HepG2 (cell line): ENCODE measurements at regions not wholly inside any gene's neighbourhood (a gene's known extent, or its start where the extent isn't known, plus 50 kb on each side); places are given as distances from the start of the nearest gene placed in this dataset.

ENCODE experiments used
- DPF2 ChIP-seq: sonication (generic); formaldehyde crosslinking; IDR thresholded peaks from 2 replicates; pipeline ENCODE4 v1.4.0; 2020; ENCODE audit warnings: mild to moderate bottlenecking, low read depth, missing genetic modification reagents, borderline replicate concordance
- FOXK1 ChIP-seq: sonication (generic); formaldehyde crosslinking; IDR thresholded peaks from 2 replicates; pipeline ENCODE4 v1.4.0; 2020; ENCODE audit warnings: low read depth, missing genetic modification reagents, borderline replicate concordance
- GABPA ChIP-seq, 2 experiments: IDR thresholded peaks; 2 replicates each; pipeline ENCODE4 v1.6.1; 2011 to 2016; ENCODE audit warnings: low read depth in 2 of 2, low read length in 1 of 2, missing biosample characterization in 1 of 2, missing genetic modification characterization in 1 of 2
- GTF2F1 ChIP-seq: fragments of 150-350 bp; IDR thresholded peaks from 2 replicates; pipeline ENCODE4 v1.6.1; 2014; ENCODE audit warnings: low read length
- RFX5 ChIP-seq: IDR thresholded peaks from 2 replicates; pipeline ENCODE4 v1.6.1; 2011; ENCODE audit warnings: low read depth, low read length, improper control_type of control experiment
- SAP130 ChIP-seq: IDR thresholded peaks from 2 replicates; pipeline ENCODE4 v1.6.1; 2016; ENCODE audit warnings: low read depth
- SRY ChIP-seq: sonication (generic); formaldehyde crosslinking; IDR thresholded peaks from 2 replicates; pipeline ENCODE4 v1.8.0; 2022; ENCODE audit warnings: mild to moderate bottlenecking, missing genetic modification reagents
- ZBTB1 ChIP-seq: sonication (generic); formaldehyde crosslinking; IDR thresholded peaks from 2 replicates; pipeline ENCODE4 v1.4.0; 2020; ENCODE audit warnings: missing genetic modification reagents, borderline replicate concordance
- ZFP41 ChIP-seq: sonication (generic); formaldehyde crosslinking; IDR thresholded peaks from 2 replicates; pipeline ENCODE4 v1.4.0; 2020; ENCODE audit warnings: mild to moderate bottlenecking, missing genetic modification reagents, borderline replicate concordance
- ZNF75D ChIP-seq: sonication (generic); formaldehyde crosslinking; IDR thresholded peaks from 2 replicates; pipeline ENCODE4 v1.8.1; 2023; ENCODE audit warnings: missing genetic modification reagents, mild to moderate bottlenecking, borderline replicate concordance
- TF ChIP-seq, protein P1 (sequence below): sonication (generic); formaldehyde crosslinking; IDR thresholded peaks from 2 replicates; pipeline ENCODE4 v1.4.0; 2020; ENCODE audit warnings: missing genetic modification reagents
- TF ChIP-seq, protein P2 (sequence below): sonication (generic); formaldehyde crosslinking; conservative IDR thresholded peaks from 2 replicates; pipeline ENCODE4 v1.4.0; 2020; ENCODE audit warnings: missing genetic modification reagents
- TF ChIP-seq, protein P3 (sequence below): sonication (generic); formaldehyde crosslinking; IDR thresholded peaks from 2 replicates; pipeline ENCODE4 v1.5.0; 2020; ENCODE audit warnings: mild to moderate bottlenecking, missing genetic modification reagents, moderate library complexity
- TF ChIP-seq, protein P4 (sequence below): sonication (generic); formaldehyde crosslinking; IDR thresholded peaks from 2 replicates; pipeline ENCODE4 v1.8.1; 2023; ENCODE audit warnings: mild to moderate bottlenecking, missing genetic modification reagents, borderline replicate concordance

DNA sequence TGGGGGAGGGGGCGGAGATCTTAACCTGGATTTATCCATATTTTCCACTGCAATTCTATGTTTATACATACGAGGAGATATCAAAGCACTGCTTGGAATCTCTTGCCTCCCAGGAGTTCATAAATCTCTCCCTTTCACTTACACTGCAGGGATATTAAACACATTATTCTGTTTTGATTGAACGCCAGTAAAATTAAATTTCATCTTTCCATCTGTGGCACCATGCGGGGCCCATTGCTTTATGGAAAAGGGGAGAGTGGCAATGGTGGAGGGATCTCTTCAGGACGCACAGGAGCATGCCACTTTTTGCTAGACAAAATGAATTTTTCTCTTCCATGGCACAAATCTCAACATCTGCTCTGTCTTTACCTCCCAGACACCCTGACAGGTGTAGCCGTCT lies 648.0 kb upstream of the PLXNA2 start:
- TF ChIP-seq, protein P1, sequence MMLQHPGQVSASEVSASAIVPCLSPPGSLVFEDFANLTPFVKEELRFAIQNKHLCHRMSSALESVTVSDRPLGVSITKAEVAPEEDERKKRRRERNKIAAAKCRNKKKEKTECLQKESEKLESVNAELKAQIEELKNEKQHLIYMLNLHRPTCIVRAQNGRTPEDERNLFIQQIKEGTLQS (CRISPR knock-in tag) = no peak
- TF ChIP-seq, protein P2, sequence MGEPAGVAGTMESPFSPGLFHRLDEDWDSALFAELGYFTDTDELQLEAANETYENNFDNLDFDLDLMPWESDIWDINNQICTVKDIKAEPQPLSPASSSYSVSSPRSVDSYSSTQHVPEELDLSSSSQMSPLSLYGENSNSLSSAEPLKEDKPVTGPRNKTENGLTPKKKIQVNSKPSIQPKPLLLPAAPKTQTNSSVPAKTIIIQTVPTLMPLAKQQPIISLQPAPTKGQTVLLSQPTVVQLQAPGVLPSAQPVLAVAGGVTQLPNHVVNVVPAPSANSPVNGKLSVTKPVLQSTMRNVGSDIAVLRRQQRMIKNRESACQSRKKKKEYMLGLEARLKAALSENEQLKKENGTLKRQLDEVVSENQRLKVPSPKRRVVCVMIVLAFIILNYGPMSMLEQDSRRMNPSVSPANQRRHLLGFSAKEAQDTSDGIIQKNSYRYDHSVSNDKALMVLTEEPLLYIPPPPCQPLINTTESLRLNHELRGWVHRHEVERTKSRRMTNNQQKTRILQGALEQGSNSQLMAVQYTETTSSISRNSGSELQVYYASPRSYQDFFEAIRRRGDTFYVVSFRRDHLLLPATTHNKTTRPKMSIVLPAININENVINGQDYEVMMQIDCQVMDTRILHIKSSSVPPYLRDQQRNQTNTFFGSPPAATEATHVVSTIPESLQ (CRISPR knock-in tag) = no peak
- TF ChIP-seq DPF2 (CRISPR knock-in tag) (no peak), GTF2F1 (no peak), RFX5 (no peak), SRY (CRISPR knock-in tag) (no peak), ZNF75D (CRISPR knock-in tag) (no peak), FOXK1 (CRISPR knock-in tag) (no peak), ZFP41 (CRISPR knock-in tag) (no peak), ZBTB1 (no peak), GABPA (IDR thresholded peaks at IDR 0.05; ENCODE audit: low read depth, low read length) (no peak), GABPA (CRISPR knock-in tag; IDR thresholded peaks at IDR 0.05; ENCODE audit: low read depth) (no peak), SAP130 (CRISPR knock-in tag) (no peak)
- TF ChIP-seq, protein P3, sequence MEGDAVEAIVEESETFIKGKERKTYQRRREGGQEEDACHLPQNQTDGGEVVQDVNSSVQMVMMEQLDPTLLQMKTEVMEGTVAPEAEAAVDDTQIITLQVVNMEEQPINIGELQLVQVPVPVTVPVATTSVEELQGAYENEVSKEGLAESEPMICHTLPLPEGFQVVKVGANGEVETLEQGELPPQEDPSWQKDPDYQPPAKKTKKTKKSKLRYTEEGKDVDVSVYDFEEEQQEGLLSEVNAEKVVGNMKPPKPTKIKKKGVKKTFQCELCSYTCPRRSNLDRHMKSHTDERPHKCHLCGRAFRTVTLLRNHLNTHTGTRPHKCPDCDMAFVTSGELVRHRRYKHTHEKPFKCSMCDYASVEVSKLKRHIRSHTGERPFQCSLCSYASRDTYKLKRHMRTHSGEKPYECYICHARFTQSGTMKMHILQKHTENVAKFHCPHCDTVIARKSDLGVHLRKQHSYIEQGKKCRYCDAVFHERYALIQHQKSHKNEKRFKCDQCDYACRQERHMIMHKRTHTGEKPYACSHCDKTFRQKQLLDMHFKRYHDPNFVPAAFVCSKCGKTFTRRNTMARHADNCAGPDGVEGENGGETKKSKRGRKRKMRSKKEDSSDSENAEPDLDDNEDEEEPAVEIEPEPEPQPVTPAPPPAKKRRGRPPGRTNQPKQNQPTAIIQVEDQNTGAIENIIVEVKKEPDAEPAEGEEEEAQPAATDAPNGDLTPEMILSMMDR (CRISPR knock-in tag) = no peak
- TF ChIP-seq, protein P4, sequence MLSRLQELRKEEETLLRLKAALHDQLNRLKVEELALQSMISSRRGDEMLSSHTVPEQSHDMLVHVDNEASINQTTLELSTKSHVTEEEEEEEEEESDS (CRISPR knock-in tag) = no peak
